Ishikawa (cell line): ENCODE measurements at regions not wholly inside any gene's neighbourhood (a gene's known extent, or its start where the extent isn't known, plus 50 kb on each side); places are given as distances from the start of the nearest gene placed in this dataset.

Experiments
- CEBPB ChIP-seq: IDR thresholded peaks from 2 replicates; pipeline ENCODE4 v1.6.1; 2012
- CREB1 ChIP-seq: IDR thresholded peaks from 2 replicates; pipeline ENCODE4 v1.6.1; 2012; ENCODE audit warnings: low read depth
- EGR1 ChIP-seq: IDR thresholded peaks from 2 replicates; pipeline ENCODE4 v1.6.1; 2012
- EP300 ChIP-seq: IDR thresholded peaks from 2 replicates; pipeline ENCODE4 v1.6.1; 2012; ENCODE audit warnings: borderline replicate concordance
- FOXM1 ChIP-seq: IDR thresholded peaks from 2 replicates; pipeline ENCODE4 v1.6.1; 2012; ENCODE audit warnings: low read depth, borderline replicate concordance
- NFIC ChIP-seq: IDR thresholded peaks from 2 replicates; pipeline ENCODE4 v1.6.1; 2012
- RAD21 ChIP-seq: IDR thresholded peaks from 2 replicates; pipeline ENCODE4 v1.6.1; 2012; ENCODE audit warnings: low read depth
- TAF1 ChIP-seq: IDR thresholded peaks from 2 replicates; pipeline ENCODE4 v1.6.1; 2012; ENCODE audit warnings: low read depth, mild to moderate bottlenecking
- TCF12 ChIP-seq: IDR thresholded peaks from 2 replicates; pipeline ENCODE4 v1.6.1; 2012; ENCODE audit warnings: low read depth
- TEAD4 ChIP-seq: IDR thresholded peaks from 2 replicates; pipeline ENCODE4 v1.6.1; 2012
- USF1 ChIP-seq: IDR thresholded peaks from 2 replicates; pipeline ENCODE4 v1.6.1; 2012
- YY1 ChIP-seq: IDR thresholded peaks from 2 replicates; pipeline ENCODE4 v1.6.1; 2012; ENCODE audit warnings: low read depth
- ZBTB7A ChIP-seq: IDR thresholded peaks from 2 replicates; pipeline ENCODE4 v1.6.1; 2012; ENCODE audit warnings: low read depth
- TF ChIP-seq, protein P1 (sequence below): IDR thresholded peaks from 2 replicates; pipeline ENCODE4 v1.6.1; 2012
- TF ChIP-seq, protein P2 (sequence below): IDR thresholded peaks from 2 replicates; pipeline ENCODE4 v1.6.1; 2012; ENCODE audit warnings: low read depth, mild to moderate bottlenecking

DNA sequence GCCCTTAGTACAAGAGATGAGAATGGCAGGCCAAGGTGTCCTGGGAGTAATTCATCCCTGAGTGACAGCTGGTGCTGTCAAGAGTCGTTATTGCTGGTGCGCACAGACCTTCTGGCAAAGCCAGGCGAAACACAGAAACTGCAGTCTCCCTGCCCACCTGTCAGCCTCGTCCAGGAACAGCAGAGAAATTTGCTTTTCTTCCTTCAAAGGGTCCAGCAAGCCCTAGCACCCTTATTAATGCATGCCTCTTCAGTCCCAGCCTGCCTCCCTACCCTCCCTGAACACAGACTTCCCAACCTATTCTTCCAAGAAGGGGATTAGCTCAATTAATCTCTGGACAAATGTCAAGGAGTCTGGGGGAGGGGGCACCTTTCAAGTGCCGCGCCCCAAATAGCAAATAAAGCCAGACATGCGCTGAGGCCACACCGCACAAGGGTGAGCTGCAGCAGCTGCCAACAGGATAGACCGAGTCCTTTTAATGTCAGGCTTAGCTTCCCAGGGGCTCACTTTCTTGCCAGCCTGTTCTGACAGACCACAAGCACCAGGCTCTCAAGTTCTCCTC is 250.7 kb upstream of the RASGEF1B start:
- TF ChIP-seq, protein P1, sequence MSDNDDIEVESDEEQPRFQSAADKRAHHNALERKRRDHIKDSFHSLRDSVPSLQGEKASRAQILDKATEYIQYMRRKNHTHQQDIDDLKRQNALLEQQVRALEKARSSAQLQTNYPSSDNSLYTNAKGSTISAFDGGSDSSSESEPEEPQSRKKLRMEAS = no peak
- TF ChIP-seq CREB1 = no peak
- TF ChIP-seq RAD21 = no peak
- TF ChIP-seq, protein P2, sequence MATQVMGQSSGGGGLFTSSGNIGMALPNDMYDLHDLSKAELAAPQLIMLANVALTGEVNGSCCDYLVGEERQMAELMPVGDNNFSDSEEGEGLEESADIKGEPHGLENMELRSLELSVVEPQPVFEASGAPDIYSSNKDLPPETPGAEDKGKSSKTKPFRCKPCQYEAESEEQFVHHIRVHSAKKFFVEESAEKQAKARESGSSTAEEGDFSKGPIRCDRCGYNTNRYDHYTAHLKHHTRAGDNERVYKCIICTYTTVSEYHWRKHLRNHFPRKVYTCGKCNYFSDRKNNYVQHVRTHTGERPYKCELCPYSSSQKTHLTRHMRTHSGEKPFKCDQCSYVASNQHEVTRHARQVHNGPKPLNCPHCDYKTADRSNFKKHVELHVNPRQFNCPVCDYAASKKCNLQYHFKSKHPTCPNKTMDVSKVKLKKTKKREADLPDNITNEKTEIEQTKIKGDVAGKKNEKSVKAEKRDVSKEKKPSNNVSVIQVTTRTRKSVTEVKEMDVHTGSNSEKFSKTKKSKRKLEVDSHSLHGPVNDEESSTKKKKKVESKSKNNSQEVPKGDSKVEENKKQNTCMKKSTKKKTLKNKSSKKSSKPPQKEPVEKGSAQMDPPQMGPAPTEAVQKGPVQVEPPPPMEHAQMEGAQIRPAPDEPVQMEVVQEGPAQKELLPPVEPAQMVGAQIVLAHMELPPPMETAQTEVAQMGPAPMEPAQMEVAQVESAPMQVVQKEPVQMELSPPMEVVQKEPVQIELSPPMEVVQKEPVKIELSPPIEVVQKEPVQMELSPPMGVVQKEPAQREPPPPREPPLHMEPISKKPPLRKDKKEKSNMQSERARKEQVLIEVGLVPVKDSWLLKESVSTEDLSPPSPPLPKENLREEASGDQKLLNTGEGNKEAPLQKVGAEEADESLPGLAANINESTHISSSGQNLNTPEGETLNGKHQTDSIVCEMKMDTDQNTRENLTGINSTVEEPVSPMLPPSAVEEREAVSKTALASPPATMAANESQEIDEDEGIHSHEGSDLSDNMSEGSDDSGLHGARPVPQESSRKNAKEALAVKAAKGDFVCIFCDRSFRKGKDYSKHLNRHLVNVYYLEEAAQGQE = no peak
- no peak for TF ChIP-seq FOXM1
- TF ChIP-seq CEBPB = no peak
- no peak for TF ChIP-seq NFIC
- TF ChIP-seq USF1 = no peak
- no peak for TF ChIP-seq TEAD4
- TF ChIP-seq EP300 = no peak
- TF ChIP-seq ZBTB7A = no peak
- no peak for TF ChIP-seq YY1

- no peak for TF ChIP-seq USF1
- no peak for TF ChIP-seq TAF1
- TF ChIP-seq TCF12 = no peak
- TF ChIP-seq, protein P2 = no peak
- no peak for TF ChIP-seq NFIC
- TF ChIP-seq, protein P1 = no peak
- no peak for TF ChIP-seq CEBPB
- TF ChIP-seq RAD21 = no peak
- no peak for TF ChIP-seq CREB1
Measured at GRCh38 chr4:81715757-81716156, 244.1 kb upstream of the RASGEF1B start.

- TF ChIP-seq FOXM1 (no peak), TAF1 (no peak), TCF12 (no peak), ZBTB7A (no peak), EP300 (no peak), CREB1 (no peak), TEAD4 (no peak), YY1 (no peak)
- TF ChIP-seq, protein P2 = no peak
- TF ChIP-seq, protein P1 = no peak
Measured at GRCh38 chr4:81714291-81714690, 242.6 kb upstream of the RASGEF1B start.

DNA sequence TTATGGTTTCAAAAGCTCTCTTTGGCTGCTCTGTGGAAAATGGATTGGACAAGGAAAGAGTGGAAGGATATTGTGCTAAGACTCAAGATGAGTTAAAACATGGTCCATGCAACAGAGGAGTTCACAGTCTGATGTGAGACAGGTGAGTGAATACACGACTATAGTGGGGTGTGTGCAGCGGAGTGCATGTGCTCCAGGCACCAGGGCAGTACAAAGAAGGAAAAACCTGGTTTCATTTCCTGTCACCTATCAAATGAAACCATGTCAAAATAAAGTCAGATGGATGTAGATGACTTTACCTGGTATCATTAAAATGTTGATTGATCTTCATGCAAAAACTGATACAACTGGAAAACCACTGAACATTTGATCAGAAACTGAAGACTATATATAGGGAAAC is 241.0 kb upstream of the RASGEF1B start:
- TF ChIP-seq, protein P1 = no peak
- TF ChIP-seq EP300 = no peak
- TF ChIP-seq RAD21 = no peak
- TF ChIP-seq YY1 = no peak

DNA sequence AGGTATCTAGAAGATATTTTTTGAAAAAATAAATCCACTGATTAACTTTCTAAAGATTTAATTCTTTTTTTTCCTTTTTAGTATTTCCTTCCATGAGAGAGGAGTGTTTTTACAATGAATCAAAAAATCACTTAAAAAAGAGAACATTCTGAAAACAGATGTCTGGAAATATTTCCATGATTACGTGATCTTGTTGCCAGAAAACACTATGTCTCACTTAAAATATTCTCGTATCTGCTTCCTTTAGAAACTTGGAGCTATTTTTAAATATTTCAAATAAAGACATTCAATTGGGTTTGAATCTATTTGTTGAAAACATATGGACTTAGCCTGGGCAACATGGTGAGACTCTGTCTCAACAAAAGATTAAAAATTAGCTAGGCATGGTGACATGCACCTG is 232.8 kb upstream of the RASGEF1B start:
- no peak for TF ChIP-seq CEBPB
- TF ChIP-seq TCF12 = no peak
- no peak for TF ChIP-seq CREB1
- TF ChIP-seq TAF1 = no peak
- TF ChIP-seq USF1 = no peak
- TF ChIP-seq RAD21 = no peak
- TF ChIP-seq, protein P2 = no peak
- TF ChIP-seq NFIC = no peak
- no peak for TF ChIP-seq YY1
- TF ChIP-seq EGR1 = no peak
- TF ChIP-seq FOXM1 = no peak
